GM13977 (cell line): ENCODE measurements at regions not wholly inside any gene's neighbourhood (a gene's known extent, or its start where the extent isn't known, plus 50 kb on each side); places are given as distances from the start of the nearest gene placed in this dataset.

ENCODE experiments used
- DNase-seq: peaks from one replicate; pipeline ENCODE4 v3.0.0; 2012; ENCODE audit warnings: low spot score
- CTCF ChIP-seq: IDR thresholded peaks from 2 replicates; pipeline ENCODE4 v1.5.1; 2012; ENCODE audit warnings: mild to moderate bottlenecking, control low read depth; ENCODE audit not compliant: insufficient read depth; ENCODE audit errors: extremely low read depth, missing control alignments
- in situ Hi-C: fragments of 300-500 bp; cut with MboI; formaldehyde crosslinking; loops from one replicate; pipeline ENCODE4 v1.12.0; 2022; ENCODE audit warnings: low sequenced_read_pairs, low pct_unique_long_range_greater_than_20kb, mixed read lengths, inconsistent platforms; ENCODE audit not compliant: unreplicated experiment

GRCh38 chrX:107551546-107551945, 76.8 kb upstream of the PRPS1 start:
- TF ChIP-seq CTCF = no peak
- DNase-seq = no peak
- in situ Hi-C loops = no loop called here

DNA sequence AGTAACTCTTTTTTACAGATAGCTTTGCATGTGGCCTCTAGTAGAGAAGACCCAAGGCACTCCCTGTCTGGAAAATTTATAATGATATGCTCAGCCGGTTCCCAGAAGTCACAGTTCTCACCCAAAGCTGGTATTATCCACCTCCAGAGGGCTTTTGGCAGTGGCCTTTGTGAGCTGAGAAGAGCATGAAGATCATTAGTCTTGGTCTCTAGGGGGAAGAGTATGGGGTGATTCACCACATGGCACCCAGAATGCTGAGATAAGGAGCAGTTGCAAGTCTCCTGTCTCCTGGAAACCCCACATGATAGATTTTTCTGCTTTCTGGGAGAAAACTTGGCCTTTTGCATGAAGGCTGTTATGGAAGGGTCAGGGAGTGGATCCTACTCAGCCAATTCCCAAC, 75.4 kb upstream of the PRPS1 start:
- DNase-seq = no peak
- no peak for TF ChIP-seq CTCF

GRCh38 chrX:107556967-107557366, 71.3 kb upstream of the PRPS1 start:
- TF ChIP-seq CTCF = no peak
- no peak for DNase-seq
- in situ Hi-C loops = no loop called here

More for the DNA sequence above, 75.4 kb upstream of the PRPS1 start:
- in situ Hi-C loops = no loop called here

DNA sequence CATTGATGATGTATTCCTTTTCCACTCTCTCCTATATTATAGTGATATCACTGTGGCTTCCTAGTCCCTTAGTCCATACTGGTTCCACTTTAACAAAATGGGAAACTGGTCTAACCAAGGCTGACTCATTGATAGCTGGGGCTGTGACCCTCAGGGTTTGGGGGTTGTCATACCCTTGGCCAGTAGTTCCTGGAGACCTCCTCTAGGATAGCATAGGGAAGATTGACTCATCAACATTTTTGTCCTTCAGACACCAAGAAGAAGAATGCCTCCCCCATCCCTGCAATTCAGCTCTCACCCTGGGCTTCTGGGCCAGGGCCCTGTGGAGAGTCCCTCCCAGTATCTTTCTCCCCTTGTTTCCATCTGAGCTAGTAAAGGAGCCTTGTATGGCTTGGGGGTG, 68.8 kb upstream of the PRPS1 start:
- DNase-seq = no peak
- TF ChIP-seq CTCF = no peak
- in situ Hi-C loops = no loop called here

- no peak for TF ChIP-seq CTCF
- in situ Hi-C loops = no loop called here
- DNase-seq = no peak
These were observed 68.3 kb upstream of the PRPS1 start for GRCh38 chrX:107560041-107560440.

DNA sequence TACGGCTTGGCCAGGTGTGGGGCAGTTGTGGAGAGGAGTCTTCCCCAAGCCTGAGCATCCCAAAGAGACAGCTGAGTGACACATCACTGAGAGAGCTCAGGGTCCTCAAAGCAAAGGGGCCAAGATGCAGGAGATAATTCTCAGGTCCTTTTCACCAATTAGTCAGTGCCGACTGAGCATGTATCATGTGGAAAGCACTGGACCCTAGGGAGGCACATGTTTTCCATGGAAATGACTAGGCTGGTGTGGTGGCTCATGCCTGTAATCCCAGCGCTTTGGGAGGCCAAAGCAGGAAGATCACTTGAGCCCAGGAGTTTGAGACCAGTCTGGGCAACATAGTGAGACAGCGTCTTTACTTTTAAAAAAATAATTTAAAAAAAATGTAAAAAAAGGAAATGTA, 67.3 kb upstream of the PRPS1 start:
- no peak for TF ChIP-seq CTCF
- DNase-seq = no peak
- in situ Hi-C loops = no loop called here

DNA sequence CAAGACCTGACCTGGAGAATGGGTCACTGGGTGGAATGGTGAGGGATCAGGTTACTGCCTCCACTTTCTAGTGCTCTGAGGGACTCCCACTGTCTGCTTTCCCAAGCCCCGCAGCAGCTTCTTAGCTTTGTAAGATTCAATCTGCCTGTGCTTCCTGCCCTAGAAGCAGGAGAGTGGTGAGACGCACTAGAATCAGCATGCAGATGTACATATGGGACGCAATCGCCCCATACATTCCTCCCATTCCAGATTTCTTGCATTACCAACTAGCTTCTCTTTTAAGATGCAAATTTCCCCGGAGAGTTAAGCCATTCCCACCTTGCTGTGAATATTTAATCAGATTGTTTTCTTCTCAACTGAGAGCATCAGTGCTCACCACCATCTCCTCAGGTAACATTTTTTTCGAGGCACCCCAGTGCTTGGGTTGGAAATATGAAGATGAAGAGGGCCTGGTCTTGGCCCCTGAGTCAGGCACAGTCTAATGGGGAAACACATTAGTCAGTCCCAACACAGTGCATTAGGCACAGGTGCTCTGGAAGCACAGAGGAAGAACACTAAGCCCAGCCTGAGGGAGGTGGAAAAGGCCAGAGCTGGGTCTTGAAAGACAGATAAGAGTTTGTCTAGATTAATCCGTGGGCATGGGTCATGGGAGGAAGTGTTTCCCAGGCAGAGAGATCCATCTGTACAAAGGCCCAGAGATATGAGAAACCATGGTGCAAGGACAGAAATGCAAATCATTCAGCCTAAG, 66.7 kb upstream of the PRPS1 start:
- TF ChIP-seq CTCF = no peak
- in situ Hi-C loops = no loop called here
- no peak for DNase-seq
